Occipital lobe (tissue), 1 donor: ENCODE measurements at regions not wholly inside any gene's neighbourhood (a gene's known extent, or its start where the extent isn't known, plus 50 kb on each side); places are given as distances from the start of the nearest gene placed in this dataset.

Source experiments
- DNase-seq: peaks from one replicate; lab custom pipeline; 2025; lab: John Stamatoyannopoulos, UW

DNA sequence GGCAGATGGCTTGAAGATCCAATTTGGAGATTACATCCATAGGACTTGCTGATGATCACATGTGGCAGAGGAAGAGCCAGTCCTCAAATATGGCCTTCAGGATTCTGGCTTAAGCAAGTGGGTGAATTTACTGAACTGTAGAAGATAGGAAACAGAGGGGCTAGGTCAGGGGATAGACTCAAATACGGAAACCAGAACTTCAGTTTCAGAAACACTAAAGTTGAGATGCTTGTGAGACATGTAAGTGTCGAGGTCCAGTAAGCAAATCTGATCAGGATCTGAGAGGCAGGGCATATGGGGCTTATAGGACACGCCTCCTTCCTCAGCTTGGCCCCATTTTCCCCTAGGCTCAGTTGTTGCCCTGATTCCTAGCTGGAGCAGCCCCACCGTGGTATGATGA, 107.7 kb downstream of the LBH start:
- no peak for DNase-seq

- no peak for DNase-seq
These were observed 105.4 kb upstream of the LCLAT1 start for GRCh38 chr2:30341500-30342267.

DNA sequence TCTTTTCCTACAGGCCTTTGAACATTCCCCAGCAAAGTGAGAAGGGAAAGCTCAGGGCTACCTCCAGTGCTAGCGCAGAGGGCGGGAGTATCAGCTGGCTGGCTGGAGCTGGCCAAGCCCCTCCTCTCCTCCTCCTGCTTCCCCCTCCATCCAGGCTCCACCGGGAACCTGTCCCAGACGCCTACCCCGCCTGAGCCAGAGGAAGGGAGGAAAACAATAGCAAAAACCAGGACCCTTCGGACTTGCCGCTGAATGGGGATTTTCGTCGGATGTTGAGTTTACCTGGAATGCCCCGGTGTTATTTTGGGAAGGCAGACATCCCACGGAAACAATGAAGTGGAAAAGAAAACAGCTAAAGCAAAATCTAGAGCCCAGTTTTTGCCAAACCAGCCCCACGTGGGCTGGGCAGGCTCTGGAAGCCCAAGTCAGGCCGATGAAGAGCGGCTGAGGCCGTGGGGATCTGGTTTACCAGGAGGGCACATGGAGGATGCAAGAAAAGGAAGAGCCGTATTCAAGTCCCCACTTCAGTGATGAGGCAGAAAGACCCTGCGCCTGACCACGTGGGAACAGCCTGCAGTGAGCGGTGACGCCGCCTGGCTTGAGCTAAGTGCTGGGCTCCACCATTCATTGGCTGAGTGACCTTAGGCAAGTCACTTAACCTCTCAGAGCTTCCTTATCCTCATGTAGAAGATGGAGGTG, 100.4 kb upstream of the LCLAT1 start:
- DNase-seq: peak; percentile 35

- no peak for DNase-seq
These were observed 98.2 kb upstream of the LCLAT1 start for GRCh38 chr2:30348825-30349224.

- DNase-seq: no peak
These were observed 97.4 kb upstream of the LCLAT1 start for GRCh38 chr2:30349691-30350090.

- no peak for DNase-seq
These were observed 95.9 kb upstream of the LCLAT1 start for GRCh38 chr2:30351116-30351515.

DNA sequence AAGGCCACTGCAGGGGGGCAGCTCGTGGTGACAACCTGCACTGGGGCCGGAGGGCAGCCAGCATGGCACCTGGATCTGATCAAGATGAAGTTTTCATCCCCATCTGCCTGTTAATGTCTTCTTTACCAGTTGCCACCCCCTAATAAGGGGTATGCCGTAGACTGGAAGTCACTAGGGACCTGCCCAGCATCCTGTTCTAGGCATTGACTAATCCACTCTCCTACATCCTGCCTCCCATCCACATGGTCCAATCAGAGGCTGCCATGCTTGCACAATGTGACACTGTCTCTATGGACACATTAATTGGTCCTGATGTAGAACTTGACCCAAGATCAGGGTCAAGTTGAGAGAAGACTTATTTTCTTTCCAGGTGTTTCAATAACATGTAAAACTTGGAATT, 95.1 kb upstream of the LCLAT1 start:
- no peak for DNase-seq

GRCh38 chr2:30354150-30354549, 92.9 kb upstream of the LCLAT1 start:
- DNase-seq: no peak

DNA sequence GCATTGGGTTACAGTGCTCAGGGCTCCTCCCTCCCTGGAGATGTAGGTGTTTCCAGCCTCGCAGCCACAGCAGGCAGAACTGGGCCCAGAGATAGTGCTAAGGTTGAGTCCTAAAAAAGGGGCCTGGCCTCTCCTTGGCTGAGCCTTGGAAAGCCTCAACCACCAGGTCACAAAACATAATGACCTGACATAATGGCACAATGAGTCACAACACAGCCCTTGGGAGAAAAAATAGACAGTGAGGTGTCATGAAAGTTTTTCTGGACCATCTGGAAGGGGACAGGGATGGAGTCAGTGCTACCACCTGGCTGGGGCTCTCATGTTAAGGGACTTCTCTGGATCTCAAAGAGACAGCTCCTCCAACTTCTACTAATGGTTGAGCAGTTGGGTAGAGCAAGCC, 92.4 kb upstream of the LCLAT1 start:
- DNase-seq: no peak

GRCh38 chr2:30355306-30355705, 91.7 kb upstream of the LCLAT1 start:
- DNase-seq: no peak

- no peak for DNase-seq
These were observed 91.0 kb upstream of the LCLAT1 start for GRCh38 chr2:30356071-30356470.

- DNase-seq: no peak
These were observed 90.3 kb upstream of the LCLAT1 start for GRCh38 chr2:30356776-30357175.

- DNase-seq: no peak
These were observed 88.7 kb upstream of the LCLAT1 start for GRCh38 chr2:30358351-30358750.

GRCh38 chr2:30358842-30359241, 88.2 kb upstream of the LCLAT1 start:
- DNase-seq: no peak

GRCh38 chr2:30359644-30360167, 87.3 kb upstream of the LCLAT1 start:
- peak; percentile 1 for DNase-seq

DNA sequence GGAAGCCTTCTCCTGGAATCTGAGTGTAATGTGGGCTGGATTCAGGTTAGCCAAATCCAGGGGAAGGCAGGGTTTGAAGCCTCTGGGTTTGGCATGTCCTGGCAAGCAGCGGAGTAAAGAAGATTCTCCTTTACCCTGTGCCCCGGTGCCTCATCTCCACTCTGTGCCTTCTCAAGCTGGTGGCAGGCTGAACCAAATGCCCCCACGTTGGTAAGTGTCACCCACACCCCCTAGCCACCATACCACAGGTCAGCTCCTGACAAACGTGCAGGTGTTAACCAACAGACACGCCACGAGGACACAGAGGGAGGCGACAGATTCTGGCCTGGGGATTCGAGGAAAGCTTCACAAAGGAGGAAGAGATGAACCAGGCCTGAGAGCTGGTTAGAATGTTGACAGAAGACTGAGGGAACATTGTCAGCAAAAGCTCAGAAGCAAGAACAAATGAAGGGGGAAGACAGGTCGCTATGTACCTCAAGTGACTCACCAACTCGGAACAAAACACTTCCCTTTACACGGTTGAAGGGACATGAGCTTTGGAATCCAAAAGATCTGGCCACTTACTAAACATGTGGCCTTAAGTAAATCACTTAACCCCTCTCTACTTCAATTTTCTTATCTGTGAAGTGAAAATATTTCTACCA, 85.2 kb upstream of the LCLAT1 start:
- DNase-seq: no peak

GRCh38 chr2:30362468-30363081, 84.5 kb upstream of the LCLAT1 start:
- DNase-seq: no peak

DNA sequence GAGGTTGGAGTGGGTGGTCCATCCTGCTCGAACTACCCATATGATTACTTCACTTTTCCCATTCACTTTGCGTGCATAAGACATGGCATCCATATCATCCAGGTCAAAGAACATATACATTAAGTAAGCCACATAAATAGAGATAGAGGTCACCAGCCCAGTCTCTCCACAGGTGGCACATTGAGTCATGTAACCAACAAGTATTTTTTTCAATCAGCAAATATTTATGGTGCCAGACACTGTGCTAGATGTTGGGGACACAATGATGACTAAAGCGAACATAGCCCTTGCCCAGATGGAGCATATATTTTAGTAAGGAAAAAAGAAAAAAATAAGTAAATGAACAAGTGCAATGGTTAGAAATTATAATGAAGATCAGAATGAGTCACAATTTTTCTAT, 83.6 kb upstream of the LCLAT1 start:
- no peak for DNase-seq

DNA sequence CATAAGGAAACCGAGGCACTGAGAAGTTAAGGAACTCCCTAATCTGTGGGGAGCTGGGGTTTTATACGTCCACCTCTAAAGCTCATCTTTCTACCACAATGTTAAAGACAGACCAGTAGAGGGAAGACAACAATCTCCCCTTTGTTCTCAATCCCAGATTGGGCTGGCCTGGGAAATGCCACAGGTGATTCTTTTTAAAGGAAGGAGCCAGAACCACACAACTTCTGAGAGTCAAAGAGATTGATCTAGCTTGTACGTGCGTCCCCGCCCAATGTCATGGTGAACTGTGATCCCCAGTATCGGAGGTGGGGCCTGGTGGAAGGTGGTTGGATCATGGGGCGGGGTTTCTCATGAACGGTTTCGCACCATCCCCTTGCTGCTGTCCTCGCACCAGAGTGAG, 81.8 kb upstream of the LCLAT1 start:
- DNase-seq: no peak

- no peak for DNase-seq
These were observed 80.8 kb upstream of the LCLAT1 start for GRCh38 chr2:30366199-30366691.

DNA sequence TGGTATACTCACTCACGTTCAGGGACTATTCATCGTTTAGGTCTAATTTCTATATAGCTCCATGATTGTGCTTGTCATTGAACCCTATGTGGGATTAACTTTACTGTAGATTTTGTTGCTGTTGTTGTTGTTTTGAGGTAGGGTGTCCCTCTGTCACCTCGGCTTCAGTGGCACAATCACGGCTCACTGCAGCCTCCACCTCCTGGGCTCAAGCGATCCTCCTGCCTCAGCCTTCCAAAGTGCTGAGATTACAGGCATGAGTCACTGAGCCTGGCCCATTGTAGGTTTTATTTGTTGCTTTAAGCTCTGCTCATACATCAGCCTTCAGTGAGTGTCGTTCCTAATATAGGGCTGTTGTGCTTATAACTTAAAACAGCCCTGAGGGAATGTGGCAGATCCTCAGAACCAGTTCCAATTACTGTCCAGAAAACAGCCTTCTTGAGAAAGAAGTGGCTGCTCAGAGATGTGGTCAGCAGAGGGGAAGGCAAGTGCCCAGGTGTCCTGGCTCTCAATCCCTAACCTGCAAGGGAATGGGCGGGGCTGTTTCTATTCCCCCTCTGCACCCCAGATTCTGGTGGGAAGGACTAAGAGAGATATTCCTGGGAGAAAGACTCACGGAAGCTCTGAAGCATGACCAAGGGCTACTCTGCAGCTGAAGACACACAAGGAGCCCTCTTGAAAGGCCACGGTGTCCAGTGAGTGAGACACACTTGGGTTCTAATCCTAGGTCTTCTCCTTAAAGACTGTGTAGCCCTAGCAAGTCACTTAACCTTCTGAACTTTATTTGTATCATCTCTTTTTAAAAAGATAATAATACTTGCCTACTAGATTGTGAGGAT, 79.6 kb upstream of the LCLAT1 start:
- no peak for DNase-seq
